NCI-H187 treated with DMSO at 0.1 percent for 48 hours (cell line): ENCODE measurements at regions not wholly inside any gene's neighbourhood (a gene's known extent, or its start where the extent isn't known, plus 50 kb on each side); places are given as distances from the start of the nearest gene placed in this dataset.

ENCODE experiments used
- DNase-seq: peaks from one replicate; lab custom pipeline; 2025; lab: John Stamatoyannopoulos, UW

DNA sequence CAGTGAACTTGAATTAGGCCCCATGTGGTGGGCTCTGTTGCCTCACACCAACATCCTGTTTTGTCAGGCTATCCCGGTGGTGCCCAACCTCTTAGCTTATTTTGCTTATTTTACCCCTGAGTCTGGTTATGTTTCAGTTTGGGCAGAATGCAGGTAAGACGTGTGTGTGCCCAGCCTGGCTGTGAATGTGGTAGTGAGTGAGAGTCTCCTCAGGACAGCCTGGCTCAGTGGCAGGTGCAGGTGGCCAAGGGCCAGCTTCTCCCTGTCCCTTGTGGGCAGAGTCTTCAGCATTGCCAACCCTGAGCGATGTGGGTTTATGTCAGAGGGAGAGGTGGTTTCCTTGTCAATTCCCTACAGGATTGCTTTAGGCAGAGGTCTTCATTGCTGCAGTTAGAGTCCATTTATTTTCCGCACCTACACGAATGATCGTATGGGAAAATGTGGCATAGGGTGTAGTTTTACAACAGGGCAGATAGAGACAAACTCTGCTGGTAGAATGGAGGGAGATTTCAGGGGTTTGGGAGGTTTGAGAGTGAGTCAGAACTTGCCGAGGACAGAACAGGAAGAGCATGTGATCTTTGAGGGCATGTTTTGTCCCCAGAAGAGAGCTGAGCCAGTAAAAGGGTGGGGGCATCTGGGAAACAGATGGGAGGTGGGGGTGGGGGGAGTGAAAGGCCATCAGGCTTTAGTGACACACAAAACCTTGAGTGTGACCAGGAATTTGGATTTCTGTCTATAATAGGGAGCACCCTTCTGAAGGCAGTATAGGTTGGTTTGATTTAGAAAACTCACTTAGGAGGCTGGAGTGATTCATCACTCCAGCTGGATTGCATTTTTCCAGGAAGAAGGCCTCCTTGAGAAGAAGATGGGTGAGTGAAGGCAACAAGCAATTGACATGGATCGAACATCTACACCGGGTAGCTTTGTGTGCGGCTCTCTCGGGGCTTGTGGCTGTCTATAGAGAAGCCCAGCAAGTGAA lies 156.2 kb upstream of the CELF4 start:
- no peak for DNase-seq

DNA sequence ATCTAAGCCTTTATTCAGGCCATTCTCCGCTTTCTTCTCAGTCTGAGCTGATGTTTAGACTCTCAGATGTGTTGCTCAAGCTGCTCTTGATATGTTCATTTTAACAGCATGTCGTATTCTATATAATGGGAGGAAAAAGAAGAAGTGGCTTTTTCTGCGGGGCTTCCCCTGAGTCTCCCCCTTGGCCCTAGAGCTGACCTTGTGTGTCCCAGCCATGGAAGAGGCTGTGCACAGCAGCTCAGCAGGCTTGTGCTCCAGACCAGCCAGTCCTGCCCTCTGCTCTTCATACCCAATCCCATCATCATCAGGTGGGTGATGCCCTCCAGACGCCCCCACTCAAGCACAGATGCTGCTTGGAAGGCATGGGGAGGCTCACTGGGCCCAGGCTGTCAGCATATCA lies 155.1 kb upstream of the CELF4 start:
- DNase-seq: no peak

DNA sequence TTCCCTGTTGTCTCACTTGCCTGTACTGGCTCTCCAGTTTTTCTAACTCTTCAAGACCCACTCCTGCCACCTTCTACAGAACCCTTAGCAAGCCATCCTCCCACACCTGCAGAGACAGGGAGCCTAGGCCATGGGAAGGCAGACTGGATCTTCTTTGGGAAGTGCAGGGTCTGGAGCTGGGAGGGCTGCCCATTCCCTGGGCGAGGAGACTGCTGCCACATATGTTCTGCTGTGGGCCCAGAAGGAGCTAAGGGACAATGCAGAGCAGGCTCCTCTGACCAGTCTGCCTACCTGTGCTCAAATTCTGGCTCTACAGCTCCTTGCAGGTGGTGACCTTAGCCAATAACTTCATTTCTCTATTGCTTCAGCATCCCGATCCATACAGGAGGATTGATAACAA lies 152.1 kb upstream of the CELF4 start:
- DNase-seq: no peak

GRCh38 chr18:37717098-37717497 lies 151.5 kb upstream of the CELF4 start:
- no peak for DNase-seq

GRCh38 chr18:37716106-37716735 lies 150.6 kb upstream of the CELF4 start:
- DNase-seq: no peak

- DNase-seq: no peak
Measured at GRCh38 chr18:37714691-37715090, 149.1 kb upstream of the CELF4 start.

- no peak for DNase-seq
Measured at GRCh38 chr18:37712776-37713175, 147.2 kb upstream of the CELF4 start.

GRCh38 chr18:37711766-37712505 lies 146.3 kb upstream of the CELF4 start:
- no peak for DNase-seq

GRCh38 chr18:37710726-37711125 lies 145.1 kb upstream of the CELF4 start:
- no peak for DNase-seq

DNA sequence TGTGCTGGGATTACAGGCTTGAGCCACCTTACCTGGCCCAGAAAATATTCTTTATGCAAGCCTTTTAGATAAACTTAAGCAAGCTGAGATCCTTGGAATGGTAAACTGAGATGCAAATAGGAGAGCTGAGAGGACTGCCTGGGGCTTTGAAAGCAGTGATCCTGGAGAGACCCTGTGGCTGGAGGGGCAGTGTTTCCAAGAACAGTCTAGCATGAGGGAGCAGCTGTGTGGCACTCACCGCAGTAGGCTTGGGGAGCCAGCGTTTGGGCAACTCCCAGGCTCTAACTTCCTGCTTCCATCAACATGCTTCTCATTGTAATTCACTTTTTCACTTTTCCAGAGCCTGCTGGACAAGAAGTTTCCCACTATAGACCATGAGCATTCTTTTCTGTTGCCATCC lies 144.1 kb upstream of the CELF4 start:
- DNase-seq: no peak

GRCh38 chr18:37705016-37705415 lies 139.4 kb upstream of the CELF4 start:
- DNase-seq: no peak

GRCh38 chr18:37702841-37703240 lies 137.2 kb upstream of the CELF4 start:
- no peak for DNase-seq

DNA sequence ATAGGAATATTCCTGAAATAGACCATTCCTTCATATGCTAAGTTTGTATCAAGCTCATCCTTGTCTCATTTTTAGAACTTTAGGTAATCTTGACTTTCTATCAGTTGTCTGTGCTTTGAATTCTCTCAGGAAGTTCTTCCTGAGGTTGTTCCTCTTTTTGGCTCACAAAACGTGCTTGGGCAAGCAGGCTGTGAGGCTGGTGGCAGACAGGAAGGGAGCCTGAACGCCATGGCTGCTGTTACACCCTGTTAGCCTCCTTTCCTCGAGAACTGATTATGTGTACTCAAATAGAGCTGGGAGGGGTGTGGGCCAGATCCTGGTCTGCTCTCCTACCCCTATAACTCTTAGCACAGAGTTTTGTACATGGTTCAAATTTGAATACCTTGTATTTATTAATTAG lies 136.4 kb upstream of the CELF4 start:
- DNase-seq: no peak

GRCh38 chr18:37698508-37699040 lies 133.0 kb upstream of the CELF4 start:
- DNase-seq: peak; percentile 4

- no peak for DNase-seq
Measured at GRCh38 chr18:37694516-37694915, 128.9 kb upstream of the CELF4 start.

DNA sequence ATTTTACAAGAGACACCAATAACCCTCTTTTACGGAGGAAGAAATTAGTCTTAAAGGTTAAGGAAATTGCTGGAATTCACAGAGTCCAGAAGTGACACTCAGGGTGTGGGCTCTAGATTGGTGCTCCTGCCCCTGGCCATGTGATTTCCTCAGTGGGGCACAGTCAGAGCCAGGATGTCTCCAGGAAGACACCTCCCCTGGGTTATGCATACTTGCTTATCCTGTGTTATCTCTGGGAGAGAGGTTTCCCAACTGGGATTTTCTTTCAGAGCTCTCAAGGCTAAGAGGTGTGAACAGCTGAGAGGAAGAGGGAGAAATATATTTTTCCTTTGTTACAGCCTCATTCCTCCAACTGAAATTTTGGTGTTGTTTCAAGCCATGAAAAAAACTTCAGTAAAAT lies 125.6 kb upstream of the CELF4 start:
- no peak for DNase-seq

DNA sequence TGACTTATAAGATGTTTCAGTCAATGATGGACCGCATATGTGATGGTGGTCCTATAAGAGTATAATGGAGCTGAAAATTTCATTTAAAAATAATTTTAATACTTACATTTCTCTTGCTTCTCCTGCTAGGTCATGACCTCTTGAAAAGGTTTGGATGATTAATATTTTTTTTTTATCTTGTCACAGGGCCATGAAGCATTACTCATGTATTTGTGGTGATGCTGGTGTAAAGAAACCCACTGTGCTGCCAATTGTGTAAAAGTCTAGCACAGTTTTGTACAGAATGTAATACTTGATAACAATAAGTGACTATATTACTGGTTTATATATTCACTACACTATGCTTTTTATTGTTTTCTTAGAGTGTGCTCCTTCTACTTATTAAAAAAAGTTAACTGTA lies 124.2 kb upstream of the CELF4 start:
- DNase-seq: no peak

DNA sequence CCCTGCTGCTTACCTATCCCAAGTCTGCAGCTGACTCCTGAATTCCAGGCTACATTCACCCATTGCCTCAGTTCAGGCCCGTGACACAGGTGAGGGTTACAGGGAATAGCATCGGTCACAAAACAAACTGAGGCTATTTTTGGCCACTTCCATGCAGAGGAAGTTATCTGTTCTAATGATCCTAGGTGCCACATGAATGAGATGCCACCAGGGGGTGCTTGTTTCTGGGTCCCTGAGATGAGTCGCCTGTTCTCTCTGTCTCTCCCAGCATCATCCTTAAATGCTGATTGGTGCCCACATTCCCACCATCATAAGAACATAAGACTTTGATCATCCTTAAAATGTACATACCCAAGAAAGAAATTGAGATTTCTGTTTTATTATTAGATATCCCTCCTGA lies 119.0 kb upstream of the CELF4 start:
- no peak for DNase-seq

GRCh38 chr18:37684183-37684582 lies 118.6 kb upstream of the CELF4 start:
- no peak for DNase-seq

DNA sequence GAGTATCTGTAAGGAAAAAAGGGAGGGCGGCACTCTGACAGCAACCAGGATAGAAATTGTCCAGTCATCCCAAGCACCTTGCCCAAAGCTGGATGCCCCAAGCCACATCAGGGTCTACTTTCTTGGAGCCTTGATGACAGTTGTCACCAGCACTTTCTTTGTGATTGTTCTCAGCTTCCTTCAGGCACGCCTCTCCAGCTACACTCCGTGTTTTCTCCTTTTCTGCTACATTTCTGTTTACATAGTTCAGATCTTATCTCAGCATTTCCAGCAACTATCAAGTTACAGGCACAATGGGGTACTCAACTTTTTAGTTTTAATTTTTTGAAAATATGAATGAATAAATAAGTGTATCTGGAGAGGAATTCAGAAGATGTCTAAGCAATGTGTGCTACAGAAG lies 115.3 kb upstream of the CELF4 start:
- DNase-seq: no peak

DNA sequence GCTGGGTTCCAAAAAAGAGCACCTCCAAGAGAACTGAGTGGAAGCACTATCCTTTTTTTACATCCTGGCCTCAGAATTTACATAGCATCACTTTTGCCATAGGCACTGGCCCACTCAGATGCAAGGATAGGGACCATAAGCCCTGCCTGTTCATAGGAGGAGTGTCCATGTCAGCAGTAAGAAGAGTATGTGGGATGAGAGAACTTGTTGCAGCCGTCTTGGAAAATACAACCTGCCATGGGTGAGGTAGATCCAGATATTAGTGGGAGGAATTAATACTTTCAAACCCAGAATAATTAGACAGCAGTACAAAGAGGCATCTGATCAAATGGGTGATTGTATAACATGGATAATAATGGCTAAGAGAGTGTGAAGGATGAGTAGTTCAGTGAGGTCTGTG lies 110.7 kb upstream of the CELF4 start:
- no peak for DNase-seq

GRCh38 chr18:37675699-37676098 lies 110.1 kb upstream of the CELF4 start:
- no peak for DNase-seq

- no peak for DNase-seq
Measured at GRCh38 chr18:37674570-37674969, 109.0 kb upstream of the CELF4 start.
